ENCODE measurements at regions not wholly inside any gene's neighbourhood (a gene's known extent, or its start where the extent isn't known, plus 50 kb on each side); places are given as distances from the start of the nearest gene placed in this dataset.

- TF ChIP-seq NFRKB (IDR thresholded peaks at IDR 0.05): no peak
- TF ChIP-seq ARNT (IDR thresholded peaks at IDR 0.05): no peak
These were observed 383.2 kb downstream of the SOCS6 start for GRCh38 chr18:70671889-70672565.
